ENCODE measurements at regions not wholly inside any gene's neighbourhood (a gene's known extent, or its start where the extent isn't known, plus 50 kb on each side); places are given as distances from the start of the nearest gene placed in this dataset.

DNA sequence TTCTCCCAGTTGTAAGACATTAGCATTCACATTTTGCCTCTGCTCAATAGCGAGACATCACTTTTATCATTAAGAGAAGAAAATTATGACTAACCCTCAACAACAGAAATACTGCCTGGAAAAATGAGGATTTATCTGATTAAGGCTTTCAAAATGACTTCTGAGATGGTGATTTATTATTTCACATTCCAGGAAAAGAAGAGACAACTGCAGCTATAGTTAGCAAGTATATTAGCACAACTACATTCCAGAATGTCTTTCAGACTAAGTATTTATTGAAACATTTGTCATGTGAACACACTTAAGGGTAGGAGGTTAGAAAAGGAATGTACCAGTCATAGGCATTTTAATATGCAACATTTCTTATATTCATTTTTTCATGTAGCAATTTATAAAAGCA lies 162.0 kb downstream of the IQUB start (continued):
- TF ChIP-seq EZH2phosphoT487 (IDR thresholded peaks at IDR 0.05; ENCODE audit: unreplicated experiment) (no peak), STAT1 (IDR thresholded peaks at IDR 0.05; ENCODE audit: unreplicated experiment) (no peak), ZNF331 (CRISPR knock-in tag; IDR thresholded peaks at IDR 0.05; ENCODE audit: low read depth) (no peak), EZH2 (IDR thresholded peaks at IDR 0.05; ENCODE audit: low read depth, unreplicated experiment) (no peak)

DNA sequence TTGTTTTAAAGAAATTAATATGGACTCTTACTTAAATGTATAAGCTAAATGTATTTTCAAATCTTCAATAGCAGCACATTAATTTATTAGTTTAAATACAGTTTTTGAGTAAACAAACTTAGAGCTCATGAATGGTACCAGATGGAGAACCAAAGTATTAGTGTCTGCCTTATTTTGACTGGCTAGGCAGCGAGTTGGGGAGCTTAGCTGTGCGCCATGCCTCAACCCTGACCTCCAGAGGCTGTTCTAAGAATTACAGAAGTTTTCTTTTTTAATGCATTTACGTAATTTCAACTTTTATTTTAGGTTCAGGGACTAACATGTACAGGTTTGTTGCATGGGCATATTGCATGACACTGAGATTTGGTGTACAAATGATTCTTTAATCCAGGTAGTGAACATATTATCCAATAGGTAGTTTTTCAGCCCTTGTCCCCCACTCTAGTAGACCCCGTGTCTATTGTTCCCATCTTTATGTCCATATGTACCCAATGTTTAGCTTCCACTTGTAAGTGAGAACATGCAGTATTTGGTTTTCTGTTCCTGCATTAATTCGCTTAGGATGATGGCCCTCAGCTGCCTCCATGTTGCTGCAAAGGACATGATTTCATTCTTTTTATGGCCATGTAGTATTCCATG lies 166.8 kb downstream of the IQUB start:
- Mint-ChIP-seq H3K27me3 (ENCODE audit: insufficient read depth, low read depth, poor library complexity) (no peaks in the 10 kb centered on the region), H3K27ac (no peak overlapping the region), H3K4me1 (0 out of 3 replicates have a peak, but pooled peaks cover 3% of the 10 kb centered on the region), H3K4me3 (no peak overlapping the region), H3K36me3 (ENCODE audit: low read depth) (no peaks in the 10 kb centered on the region), H3K9me3 (no peaks in the 10 kb centered on the region; the same call in 2 of the 3 replicates)
- Histone ChIP-seq H3K9me2 (ENCODE audit: insufficient read depth) (no peaks in the 10 kb centered on the region), H3K79me2 (replicated peaks; ENCODE audit: insufficient read depth) (no peaks in the 10 kb centered on the region), H3K4me3 (no peak overlapping the region), H3K4me2 (no peak overlapping the region), H3K36me3 (ENCODE audit: insufficient read depth) (no peaks in the 10 kb centered on the region), H3K27me3 (ENCODE audit: insufficient read depth) (no peaks in the 10 kb centered on the region), H2AFZ (no peak overlapping the region), H4K20me1 (replicated peaks; ENCODE audit: insufficient read depth) (no peaks in the 10 kb centered on the region), H3F3A (replicated peaks; ENCODE audit: low read depth) (no peaks in the 10 kb centered on the region), H3K4me1 (ENCODE audit: insufficient read depth) (no peaks in the 10 kb centered on the region), H3K27ac (ENCODE audit: low read depth) (no peak overlapping the region)
- ATAC-seq = peak; percentile 80
- DNase-seq (ENCODE audit: low spot score) = peak; percentile 71
- no peak for TF ChIP-seq EZH2 (IDR thresholded peaks at IDR 0.05; ENCODE audit: low read depth, unreplicated experiment)
- TF ChIP-seq EZH2phosphoT487 (IDR thresholded peaks at IDR 0.05; ENCODE audit: unreplicated experiment) = no peak
- no peak for TF ChIP-seq STAT1 (IDR thresholded peaks at IDR 0.05; ENCODE audit: unreplicated experiment)
- TF ChIP-seq, protein P1, sequence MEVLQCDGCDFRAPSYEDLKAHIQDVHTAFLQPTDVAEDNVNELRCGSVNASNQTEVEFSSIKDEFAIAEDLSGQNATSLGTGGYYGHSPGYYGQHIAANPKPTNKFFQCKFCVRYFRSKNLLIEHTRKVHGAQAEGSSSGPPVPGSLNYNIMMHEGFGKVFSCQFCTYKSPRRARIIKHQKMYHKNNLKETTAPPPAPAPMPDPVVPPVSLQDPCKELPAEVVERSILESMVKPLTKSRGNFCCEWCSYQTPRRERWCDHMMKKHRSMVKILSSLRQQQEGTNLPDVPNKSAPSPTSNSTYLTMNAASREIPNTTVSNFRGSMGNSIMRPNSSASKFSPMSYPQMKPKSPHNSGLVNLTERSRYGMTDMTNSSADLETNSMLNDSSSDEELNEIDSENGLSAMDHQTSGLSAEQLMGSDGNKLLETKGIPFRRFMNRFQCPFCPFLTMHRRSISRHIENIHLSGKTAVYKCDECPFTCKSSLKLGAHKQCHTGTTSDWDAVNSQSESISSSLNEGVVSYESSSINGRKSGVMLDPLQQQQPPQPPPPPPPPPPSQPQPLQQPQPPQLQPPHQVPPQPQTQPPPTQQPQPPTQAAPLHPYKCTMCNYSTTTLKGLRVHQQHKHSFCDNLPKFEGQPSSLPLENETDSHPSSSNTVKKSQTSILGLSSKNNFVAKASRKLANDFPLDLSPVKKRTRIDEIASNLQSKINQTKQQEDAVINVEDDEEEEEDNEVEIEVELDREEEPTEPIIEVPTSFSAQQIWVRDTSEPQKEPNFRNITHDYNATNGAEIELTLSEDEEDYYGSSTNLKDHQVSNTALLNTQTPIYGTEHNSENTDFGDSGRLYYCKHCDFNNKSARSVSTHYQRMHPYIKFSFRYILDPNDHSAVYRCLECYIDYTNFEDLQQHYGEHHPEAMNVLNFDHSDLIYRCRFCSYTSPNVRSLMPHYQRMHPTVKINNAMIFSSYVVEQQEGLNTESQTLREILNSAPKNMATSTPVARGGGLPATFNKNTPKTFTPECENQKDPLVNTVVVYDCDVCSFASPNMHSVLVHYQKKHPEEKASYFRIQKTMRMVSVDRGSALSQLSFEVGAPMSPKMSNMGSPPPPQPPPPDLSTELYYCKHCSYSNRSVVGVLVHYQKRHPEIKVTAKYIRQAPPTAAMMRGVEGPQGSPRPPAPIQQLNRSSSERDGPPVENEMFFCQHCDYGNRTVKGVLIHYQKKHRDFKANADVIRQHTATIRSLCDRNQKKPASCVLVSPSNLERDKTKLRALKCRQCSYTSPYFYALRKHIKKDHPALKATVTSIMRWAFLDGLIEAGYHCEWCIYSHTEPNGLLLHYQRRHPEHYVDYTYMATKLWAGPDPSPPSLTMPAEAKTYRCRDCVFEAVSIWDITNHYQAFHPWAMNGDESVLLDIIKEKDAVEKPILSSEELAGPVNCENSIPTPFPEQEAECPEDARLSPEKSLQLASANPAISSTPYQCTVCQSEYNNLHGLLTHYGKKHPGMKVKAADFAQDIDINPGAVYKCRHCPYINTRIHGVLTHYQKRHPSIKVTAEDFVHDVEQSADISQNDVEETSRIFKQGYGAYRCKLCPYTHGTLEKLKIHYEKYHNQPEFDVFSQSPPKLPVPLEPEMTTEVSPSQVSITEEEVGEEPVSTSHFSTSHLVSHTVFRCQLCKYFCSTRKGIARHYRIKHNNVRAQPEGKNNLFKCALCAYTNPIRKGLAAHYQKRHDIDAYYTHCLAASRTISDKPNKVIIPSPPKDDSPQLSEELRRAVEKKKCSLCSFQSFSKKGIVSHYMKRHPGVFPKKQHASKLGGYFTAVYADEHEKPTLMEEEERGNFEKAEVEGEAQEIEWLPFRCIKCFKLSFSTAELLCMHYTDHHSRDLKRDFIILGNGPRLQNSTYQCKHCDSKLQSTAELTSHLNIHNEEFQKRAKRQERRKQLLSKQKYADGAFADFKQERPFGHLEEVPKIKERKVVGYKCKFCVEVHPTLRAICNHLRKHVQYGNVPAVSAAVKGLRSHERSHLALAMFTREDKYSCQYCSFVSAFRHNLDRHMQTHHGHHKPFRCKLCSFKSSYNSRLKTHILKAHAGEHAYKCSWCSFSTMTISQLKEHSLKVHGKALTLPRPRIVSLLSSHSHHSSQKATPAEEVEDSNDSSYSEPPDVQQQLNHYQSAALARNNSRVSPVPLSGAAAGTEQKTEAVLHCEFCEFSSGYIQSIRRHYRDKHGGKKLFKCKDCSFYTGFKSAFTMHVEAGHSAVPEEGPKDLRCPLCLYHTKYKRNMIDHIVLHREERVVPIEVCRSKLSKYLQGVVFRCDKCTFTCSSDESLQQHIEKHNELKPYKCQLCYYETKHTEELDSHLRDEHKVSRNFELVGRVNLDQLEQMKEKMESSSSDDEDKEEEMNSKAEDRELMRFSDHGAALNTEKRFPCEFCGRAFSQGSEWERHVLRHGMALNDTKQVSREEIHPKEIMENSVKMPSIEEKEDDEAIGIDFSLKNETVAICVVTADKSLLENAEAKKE (CRISPR knock-in tag; IDR thresholded peaks at IDR 0.05) = no peak
- TF ChIP-seq, protein P2, sequence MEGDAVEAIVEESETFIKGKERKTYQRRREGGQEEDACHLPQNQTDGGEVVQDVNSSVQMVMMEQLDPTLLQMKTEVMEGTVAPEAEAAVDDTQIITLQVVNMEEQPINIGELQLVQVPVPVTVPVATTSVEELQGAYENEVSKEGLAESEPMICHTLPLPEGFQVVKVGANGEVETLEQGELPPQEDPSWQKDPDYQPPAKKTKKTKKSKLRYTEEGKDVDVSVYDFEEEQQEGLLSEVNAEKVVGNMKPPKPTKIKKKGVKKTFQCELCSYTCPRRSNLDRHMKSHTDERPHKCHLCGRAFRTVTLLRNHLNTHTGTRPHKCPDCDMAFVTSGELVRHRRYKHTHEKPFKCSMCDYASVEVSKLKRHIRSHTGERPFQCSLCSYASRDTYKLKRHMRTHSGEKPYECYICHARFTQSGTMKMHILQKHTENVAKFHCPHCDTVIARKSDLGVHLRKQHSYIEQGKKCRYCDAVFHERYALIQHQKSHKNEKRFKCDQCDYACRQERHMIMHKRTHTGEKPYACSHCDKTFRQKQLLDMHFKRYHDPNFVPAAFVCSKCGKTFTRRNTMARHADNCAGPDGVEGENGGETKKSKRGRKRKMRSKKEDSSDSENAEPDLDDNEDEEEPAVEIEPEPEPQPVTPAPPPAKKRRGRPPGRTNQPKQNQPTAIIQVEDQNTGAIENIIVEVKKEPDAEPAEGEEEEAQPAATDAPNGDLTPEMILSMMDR (conservative IDR thresholded peaks at IDR 0.05; ENCODE audit: low read depth in 2 of 2) = peak; percentile 84 to 86
- no peak for TF ChIP-seq JUNB (IDR thresholded peaks at IDR 0.05; ENCODE audit: unreplicated experiment)

Measured in GM23338 (cell line).